ENCODE measurements at regions not wholly inside any gene's neighbourhood (a gene's known extent, or its start where the extent isn't known, plus 50 kb on each side); places are given as distances from the start of the nearest gene placed in this dataset.

GRCh38 chr2:129345540-129345939, 633.9 kb upstream of the RAB6C start:
- Histone ChIP-seq H3K27me3 (ENCODE audit: insufficient read depth, poor library complexity, severe bottlenecking) (no peaks in the 10 kb centered on the region), H3K27ac (replicated peaks) (no peak overlapping the region), H3K4me3 (replicated peaks; ENCODE audit: insufficient read depth, low read length) (no peak overlapping the region)
- no peak for TF ChIP-seq SPI1 (IDR thresholded peaks at IDR 0.05; ENCODE audit: borderline replicate concordance, low read depth)
- no peak for TF ChIP-seq CTCF (IDR thresholded peaks at IDR 0.05; ENCODE audit: insufficient read depth, low read length)
- no peak for TF ChIP-seq REST (IDR thresholded peaks at IDR 0.05; ENCODE audit: insufficient replicate concordance, low read depth)
- TF ChIP-seq POLR2AphosphoS5 (IDR thresholded peaks at IDR 0.05; ENCODE audit: low read depth): no peak
- TF ChIP-seq GABPA (IDR thresholded peaks at IDR 0.05; ENCODE audit: low read depth): no peak
- no peak for DNase-seq (ENCODE audit: low read depth in 1 of 2, low spot score in 1 of 2)

- Histone ChIP-seq H3K27ac (replicated peaks) (no peak overlapping the region), H3K4me3 (replicated peaks; ENCODE audit: insufficient read depth, low read length) (no peak overlapping the region)
Measured at GRCh38 chr2:129347486-129348217, 631.8 kb upstream of the RAB6C start.

More at GRCh38 chr2:129347486-129348217, 631.8 kb upstream of the RAB6C start:
- TF ChIP-seq POLR2AphosphoS5 (IDR thresholded peaks at IDR 0.05; ENCODE audit: low read depth) (no peak), REST (IDR thresholded peaks at IDR 0.05; ENCODE audit: insufficient replicate concordance, low read depth) (no peak), SPI1 (IDR thresholded peaks at IDR 0.05; ENCODE audit: borderline replicate concordance, low read depth) (no peak), GABPA (IDR thresholded peaks at IDR 0.05; ENCODE audit: low read depth) (no peak), CTCF (IDR thresholded peaks at IDR 0.05; ENCODE audit: insufficient read depth, low read length) (no peak)
- H3K27me3 ChIP-seq (ENCODE audit: insufficient read depth, poor library complexity, severe bottlenecking): no peaks in the 10 kb centered on the region
- DNase-seq (ENCODE audit: low read depth in 1 of 2, low spot score in 1 of 2): no peak

Data from HL-60 (cell line).